GM18870 (cell line): ENCODE measurements at regions not wholly inside any gene's neighbourhood (a gene's known extent, or its start where the extent isn't known, plus 50 kb on each side); places are given as distances from the start of the nearest gene placed in this dataset.

Source experiments
- ATAC-seq: cut with Tn5 transposase; IDR thresholded peaks from one replicate; pipeline ENCODE4 v1.9.1; 2021; ENCODE audit warnings: moderate library complexity; ENCODE audit not compliant: unreplicated experiment

GRCh38 chr14:101098641-101099040 is 195.1 kb upstream of the RTL1 start:
- ATAC-seq, result no peak

GRCh38 chr14:101101456-101102056 is 198.0 kb upstream of the RTL1 start:
- ATAC-seq, result no peak

- ATAC-seq, result no peak
These were observed 199.4 kb upstream of the RTL1 start for GRCh38 chr14:101102875-101103274.

GRCh38 chr14:101103321-101103901 is 199.9 kb upstream of the RTL1 start:
- no peak for ATAC-seq

- no peak for ATAC-seq
These were observed 201.0 kb upstream of the RTL1 start for GRCh38 chr14:101104485-101104884.

GRCh38 chr14:101105045-101105444 is 201.5 kb upstream of the RTL1 start:
- ATAC-seq, result no peak

- no peak for ATAC-seq
These were observed 205.2 kb upstream of the RTL1 start for GRCh38 chr14:101108579-101109346.

- ATAC-seq, result no peak
These were observed 205.8 kb upstream of the RTL1 start for GRCh38 chr14:101109347-101109638.

GRCh38 chr14:101109981-101110728 is 206.6 kb upstream of the RTL1 start:
- ATAC-seq, result no peak

- no peak for ATAC-seq
These were observed 207.5 kb upstream of the RTL1 start for GRCh38 chr14:101110729-101111619.

- ATAC-seq, result no peak
These were observed 208.2 kb upstream of the RTL1 start for GRCh38 chr14:101111620-101112290.

- no peak for ATAC-seq
These were observed 209.0 kb upstream of the RTL1 start for GRCh38 chr14:101112351-101113107.

GRCh38 chr14:101113108-101113612 is 209.6 kb upstream of the RTL1 start:
- no peak for ATAC-seq

- no peak for ATAC-seq
These were observed 210.6 kb upstream of the RTL1 start for GRCh38 chr14:101113835-101114725.

- ATAC-seq, result no peak
These were observed 211.4 kb upstream of the RTL1 start for GRCh38 chr14:101114726-101115515.

GRCh38 chr14:101115652-101116051 is 212.1 kb upstream of the RTL1 start:
- no peak for ATAC-seq

- no peak for ATAC-seq
These were observed 212.5 kb upstream of the RTL1 start for GRCh38 chr14:101116065-101116464.
